Duodenal mucosa (tissue), 2 donors: ENCODE measurements at regions not wholly inside any gene's neighbourhood (a gene's known extent, or its start where the extent isn't known, plus 50 kb on each side); places are given as distances from the start of the nearest gene placed in this dataset.

Experiments
- H3K27ac ChIP-seq: one replicate; pipeline ENCODE4 v1.7.0; 2013; ENCODE audit warnings: low read depth, low read length
- H3K27me3 ChIP-seq, 2 donors: one replicate each; pipeline ENCODE4 v1.7.0; 2013; ENCODE audit warnings: low read length in 2 of 2, control low read depth in 1 of 2; ENCODE audit not compliant: insufficient read depth in 2 of 2, control insufficient read depth in 1 of 2
- H3K36me3 ChIP-seq, 2 donors: one replicate each; pipeline ENCODE4 v1.7.0; 2013; ENCODE audit warnings: low read length in 2 of 2, control low read depth in 1 of 2; ENCODE audit not compliant: insufficient read depth in 2 of 2, control insufficient read depth in 1 of 2
- H3K4me1 ChIP-seq, 2 donors: one replicate each; pipeline ENCODE4 v1.7.0; 2013; ENCODE audit warnings: low read length in 2 of 2, control low read depth in 1 of 2; ENCODE audit not compliant: insufficient read depth in 2 of 2, control insufficient read depth in 1 of 2
- H3K4me3 ChIP-seq, 2 donors: one replicate each; pipeline ENCODE4 v1.7.0; 2013; ENCODE audit warnings: low read length in 2 of 2, low read depth in 1 of 2
- H3K9ac ChIP-seq, 2 donors: one replicate each; pipeline ENCODE4 v1.7.0; 2013; ENCODE audit warnings: low read length in 2 of 2, low read depth in 1 of 2
- H3K9me3 ChIP-seq, 2 donors: one replicate each; pipeline ENCODE4 v1.7.0; 2013; ENCODE audit warnings: low read length in 2 of 2, control low read depth in 1 of 2; ENCODE audit not compliant: control insufficient read depth in 1 of 2

GRCh38 chr13:74205313-74205690 lies 71.1 kb upstream of the KLF12 start:
- Histone ChIP-seq H3K4me1 (no peaks in the 10 kb centered on the region), H3K9ac (no peak overlapping the region), H3K27me3 (no peaks in the 10 kb centered on the region), H3K36me3 (no peaks in the 10 kb centered on the region), H3K4me3 (no peak overlapping the region), H3K27ac (no peak overlapping the region), H3K9me3 (no peaks in the 10 kb centered on the region)

GRCh38 chr13:74204602-74205312 lies 70.6 kb upstream of the KLF12 start:
- H3K27me3 ChIP-seq = no peaks in the 10 kb centered on the region
- no peaks in the 10 kb centered on the region for H3K36me3 ChIP-seq
- no peak overlapping the region for H3K27ac ChIP-seq
- no peaks in the 10 kb centered on the region for H3K9me3 ChIP-seq
- no peak overlapping the region for H3K9ac ChIP-seq
- H3K4me1 ChIP-seq = no peaks in the 10 kb centered on the region
- no peak overlapping the region for H3K4me3 ChIP-seq

- H3K9me3 ChIP-seq = no peaks in the 10 kb centered on the region
- no peaks in the 10 kb centered on the region for H3K27me3 ChIP-seq
- no peak overlapping the region for H3K4me3 ChIP-seq
- no peaks in the 10 kb centered on the region for H3K36me3 ChIP-seq
- no peak overlapping the region for H3K9ac ChIP-seq
- no peaks in the 10 kb centered on the region for H3K4me1 ChIP-seq
- no peak overlapping the region for H3K27ac ChIP-seq
Observed at GRCh38 chr13:74203576-74203975, 69.4 kb upstream of the KLF12 start.

GRCh38 chr13:74202129-74202813 lies 68.1 kb upstream of the KLF12 start:
- H3K4me1 ChIP-seq = no peaks in the 10 kb centered on the region
- H3K9me3 ChIP-seq = no peaks in the 10 kb centered on the region
- H3K27me3 ChIP-seq = no peaks in the 10 kb centered on the region
- no peaks in the 10 kb centered on the region for H3K36me3 ChIP-seq
- no peak overlapping the region for H3K4me3 ChIP-seq
- no peak overlapping the region for H3K27ac ChIP-seq
- no peak overlapping the region for H3K9ac ChIP-seq

- no peak overlapping the region for H3K27ac ChIP-seq
- H3K9ac ChIP-seq = no peak overlapping the region
- no peaks in the 10 kb centered on the region for H3K27me3 ChIP-seq
- no peak overlapping the region for H3K4me3 ChIP-seq
- H3K4me1 ChIP-seq = no peaks in the 10 kb centered on the region
- no peaks in the 10 kb centered on the region for H3K9me3 ChIP-seq
- H3K36me3 ChIP-seq = no peaks in the 10 kb centered on the region
Observed at GRCh38 chr13:74201530-74201929, 67.3 kb upstream of the KLF12 start.

- no peak overlapping the region for H3K9ac ChIP-seq
- no peaks in the 10 kb centered on the region for H3K9me3 ChIP-seq
- H3K4me1 ChIP-seq = no peaks in the 10 kb centered on the region
- no peak overlapping the region for H3K27ac ChIP-seq
- no peaks in the 10 kb centered on the region for H3K36me3 ChIP-seq
- H3K27me3 ChIP-seq = no peaks in the 10 kb centered on the region
- H3K4me3 ChIP-seq = no peak overlapping the region
Observed at GRCh38 chr13:74200081-74200480, 65.9 kb upstream of the KLF12 start.

GRCh38 chr13:74197677-74198429 lies 63.6 kb upstream of the KLF12 start:
- H3K27me3 ChIP-seq = no peaks in the 10 kb centered on the region
- H3K4me1 ChIP-seq = no peaks in the 10 kb centered on the region
- no peaks in the 10 kb centered on the region for H3K36me3 ChIP-seq
- no peaks in the 10 kb centered on the region for H3K9me3 ChIP-seq
- H3K27ac ChIP-seq = no peak overlapping the region
- no peak overlapping the region for H3K4me3 ChIP-seq
- H3K9ac ChIP-seq = no peak overlapping the region

- Histone ChIP-seq H3K36me3 (no peaks in the 10 kb centered on the region), H3K9me3 (no peaks in the 10 kb centered on the region), H3K9ac (no peak overlapping the region), H3K27ac (no peak overlapping the region), H3K4me1 (no peaks in the 10 kb centered on the region), H3K4me3 (no peak overlapping the region), H3K27me3 (no peaks in the 10 kb centered on the region)
Observed at GRCh38 chr13:74194846-74195245, 60.6 kb upstream of the KLF12 start.

- Histone ChIP-seq H3K27ac (no peak overlapping the region), H3K9me3 (no peaks in the 10 kb centered on the region), H3K4me1 (no peaks in the 10 kb centered on the region), H3K36me3 (no peaks in the 10 kb centered on the region), H3K27me3 (no peaks in the 10 kb centered on the region), H3K9ac (no peak overlapping the region), H3K4me3 (no peak overlapping the region)
Observed at GRCh38 chr13:74193391-74193790, 59.2 kb upstream of the KLF12 start.

GRCh38 chr13:74191410-74191809 lies 57.2 kb upstream of the KLF12 start:
- Histone ChIP-seq H3K4me1 (no peaks in the 10 kb centered on the region), H3K4me3 (no peak overlapping the region), H3K9me3 (no peaks in the 10 kb centered on the region), H3K9ac (no peak overlapping the region), H3K27ac (no peak overlapping the region), H3K27me3 (no peaks in the 10 kb centered on the region), H3K36me3 (no peaks in the 10 kb centered on the region)
